Mesenchymal stem cell (in vitro differentiated cells and primary cell): ENCODE measurements at regions not wholly inside any gene's neighbourhood (a gene's known extent, or its start where the extent isn't known, plus 50 kb on each side); places are given as distances from the start of the nearest gene placed in this dataset.

Experiments
- DNase-seq: peaks from one replicate; pipeline ENCODE4 v3.0.0-alpha.2; 2013
- H2AFZ ChIP-seq: one replicate; pipeline ENCODE4 v1.6.1; 2013; ENCODE audit warnings: low read depth, mild to moderate bottlenecking, control low read depth, inconsistent platforms, low read length, moderate library complexity
- H2AK5ac ChIP-seq: 2 replicates; pipeline ENCODE4 v1.6.1; 2013; ENCODE audit warnings: low read length, moderate library complexity, mild to moderate bottlenecking, inconsistent platforms; ENCODE audit not compliant: severe bottlenecking
- H2BK120ac ChIP-seq: one replicate; pipeline ENCODE4 v1.6.1; 2013; ENCODE audit warnings: low read depth, mild to moderate bottlenecking, inconsistent platforms, low read length, moderate library complexity
- H2BK12ac ChIP-seq, 2 experiments: one replicate each; pipeline ENCODE4 v1.6.1; 2013; ENCODE audit warnings: inconsistent platforms in 2 of 2, low read length in 2 of 2, mild to moderate bottlenecking in 2 of 2, moderate library complexity in 2 of 2, control low read depth in 1 of 2
- H2BK15ac ChIP-seq: one replicate; pipeline ENCODE4 v1.6.1; 2013; ENCODE audit warnings: mild to moderate bottlenecking, low read depth, inconsistent platforms; ENCODE audit not compliant: poor library complexity, severe bottlenecking
- H2BK5ac ChIP-seq: 2 replicates; pipeline ENCODE4 v1.6.1; 2013; ENCODE audit warnings: low read depth, mild to moderate bottlenecking, low read length, control low read depth, inconsistent platforms; ENCODE audit not compliant: poor library complexity, severe bottlenecking
- H3K14ac ChIP-seq, 2 experiments: one replicate each; pipeline ENCODE4 v1.6.1; 2013; ENCODE audit warnings: inconsistent platforms in 2 of 2, low read length in 2 of 2, control low read depth in 1 of 2, mild to moderate bottlenecking in 1 of 2, moderate library complexity in 1 of 2
- H3K18ac ChIP-seq, 2 experiments: one replicate each; pipeline ENCODE4 v1.6.1; 2013; ENCODE audit warnings: inconsistent platforms in 2 of 2, low read length in 2 of 2, control low read depth in 1 of 2, low read depth in 1 of 2, mild to moderate bottlenecking in 1 of 2
- H3K23ac ChIP-seq, 2 experiments: one replicate each; pipeline ENCODE4 v1.6.1; 2013; ENCODE audit warnings: inconsistent platforms in 2 of 2, low read length in 2 of 2, mild to moderate bottlenecking in 2 of 2, moderate library complexity in 2 of 2, control low read depth in 1 of 2
- H3K27ac ChIP-seq: 2 replicates; pipeline ENCODE4 v1.5.1; 2013; ENCODE audit warnings: mild to moderate bottlenecking, moderate library complexity, low read length, control low read depth, inconsistent platforms; ENCODE audit not compliant: poor library complexity, severe bottlenecking
- H3K27me3 ChIP-seq, 2 experiments: 2 replicates each; pipeline versions ENCODE4 v1.6.1 to v1.7.0; 2013; ENCODE audit warnings: low read length in 2 of 2, mild to moderate bottlenecking in 2 of 2, moderate library complexity in 2 of 2, control low read depth in 1 of 2, inconsistent platforms in 1 of 2; ENCODE audit not compliant: control insufficient read depth in 1 of 2, insufficient read depth in 1 of 2
- H3K36me3 ChIP-seq, 2 experiments: 2 replicates each; pipeline versions ENCODE4 v1.6.1 to v1.7.0; 2013; ENCODE audit warnings: low read length in 2 of 2, control low read depth in 1 of 2, inconsistent platforms in 1 of 2, low read depth in 1 of 2, mild to moderate bottlenecking in 1 of 2; ENCODE audit not compliant: insufficient read depth in 2 of 2, control insufficient read depth in 1 of 2
- H3K4ac ChIP-seq, 2 experiments: one replicate each; pipeline ENCODE4 v1.6.1; 2013; ENCODE audit warnings: inconsistent platforms in 2 of 2, low read length in 2 of 2, mild to moderate bottlenecking in 2 of 2, moderate library complexity in 2 of 2, control low read depth in 1 of 2, low read depth in 1 of 2
- H3K4me1 ChIP-seq: 2 replicates; pipeline ENCODE4 v1.6.1; 2013; ENCODE audit warnings: low read depth, low read length, control low read depth; ENCODE audit not compliant: control insufficient read depth, insufficient read depth
- H3K4me2 ChIP-seq: 2 replicates; pipeline ENCODE4 v1.6.1; 2013; ENCODE audit warnings: low read length, mild to moderate bottlenecking, inconsistent platforms; ENCODE audit not compliant: poor library complexity, severe bottlenecking
- H3K4me3 ChIP-seq, 2 experiments: 2 replicates each; pipeline versions ENCODE4 v1.5.1 to v1.7.0; 2013; ENCODE audit warnings: low read length in 2 of 2, mild to moderate bottlenecking in 2 of 2, control low read depth in 1 of 2, low read depth in 1 of 2; ENCODE audit not compliant: insufficient read depth in 1 of 2
- H3K79me1 ChIP-seq: replicated peaks from 2 replicates; pipeline ENCODE4 v1.6.1; 2013; ENCODE audit warnings: mild to moderate bottlenecking, control low read depth, low read length, inconsistent platforms; ENCODE audit not compliant: poor library complexity, severe bottlenecking
- H3K9ac ChIP-seq: 2 replicates; pipeline ENCODE4 v1.7.0; 2013; ENCODE audit warnings: mild to moderate bottlenecking, low read length, moderate library complexity
- H3K9me3 ChIP-seq: 2 replicates; pipeline ENCODE4 v1.7.0; 2013; ENCODE audit warnings: mild to moderate bottlenecking, low read length; ENCODE audit not compliant: control insufficient read depth
- H4K8ac ChIP-seq: one replicate; pipeline ENCODE4 v1.6.1; 2013; ENCODE audit warnings: inconsistent platforms, mild to moderate bottlenecking, low read length, moderate library complexity
- H4K91ac ChIP-seq: one replicate; pipeline ENCODE4 v1.6.1; 2013; ENCODE audit warnings: mild to moderate bottlenecking, low read length, inconsistent platforms
- WGBS: methylation state at CpG from one replicate; pipeline ENCODE4 v1.1.7; 2013; ENCODE audit warnings: mixed read lengths; 5-methylcytosine and 5-hydroxymethylcytosine counted together

DNA sequence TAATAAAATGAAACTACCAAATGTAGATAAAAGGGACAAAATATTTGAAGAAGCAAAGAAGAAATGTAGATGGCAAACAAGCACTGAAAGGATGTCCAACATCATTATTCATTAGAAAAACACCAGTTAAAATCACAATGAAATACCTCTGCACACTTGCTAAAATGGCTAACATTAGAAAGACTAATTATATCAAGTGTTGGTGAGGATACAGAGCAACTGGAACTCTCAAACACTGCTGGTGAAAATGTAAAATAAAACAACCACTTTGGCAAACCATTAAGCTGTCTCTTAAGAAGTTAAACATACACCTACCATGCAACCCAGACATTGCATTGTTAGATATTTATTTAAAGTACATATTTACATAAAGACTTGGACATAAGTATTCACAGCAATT lies 138.6 kb upstream of the FGGY start:
- Histone ChIP-seq H3K23ac (no peak overlapping the region), H3K9me3 (peaks cover 14% of the 10 kb centered on the region)

DNA sequence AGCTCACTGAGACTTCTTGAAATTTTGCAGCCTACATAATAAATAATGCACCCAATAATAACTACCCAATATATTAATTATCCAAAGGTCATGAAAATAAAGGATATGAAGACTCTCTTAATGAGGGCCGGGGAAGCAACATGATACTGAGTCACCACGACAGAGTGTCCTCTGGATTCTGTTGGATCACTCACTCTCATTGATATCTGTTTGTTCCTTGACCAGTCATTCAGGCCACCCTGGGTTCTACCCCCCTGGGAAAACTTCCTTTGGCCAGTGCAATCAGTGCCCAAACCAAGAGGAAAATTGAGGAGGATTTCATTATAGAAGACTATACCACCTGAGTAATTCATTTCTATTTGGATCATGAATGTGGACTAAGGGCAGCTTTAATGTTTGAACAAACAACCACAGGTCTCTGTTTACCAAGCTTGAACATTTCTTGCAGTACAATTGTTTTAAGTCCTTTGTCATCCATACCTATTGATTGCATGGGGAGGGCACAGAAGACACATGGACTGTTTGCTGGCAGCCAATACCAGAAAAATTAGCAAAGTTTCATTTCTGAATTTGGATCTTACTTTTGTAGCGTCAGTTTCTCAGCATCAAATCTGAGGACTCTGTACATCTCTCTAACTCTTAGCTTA lies 137.2 kb upstream of the FGGY start:
- H2BK12ac ChIP-seq = no peak overlapping the region
- no peaks in the 10 kb centered on the region for H3K36me3 ChIP-seq
- no peak overlapping the region for H3K18ac ChIP-seq
- H2BK15ac ChIP-seq = no peak overlapping the region
- no peak overlapping the region for H3K4me2 ChIP-seq
- H3K9me3 ChIP-seq = peaks cover 14% of the 10 kb centered on the region
- H4K8ac ChIP-seq = no peak overlapping the region
- no peak for DNase-seq
- H3K4ac ChIP-seq = no peak overlapping the region
- no peak overlapping the region for H3K9ac ChIP-seq
- WGBS = 29% methylated on average over 3 of the region's 3 CpGs
- no peak overlapping the region for H3K4me3 ChIP-seq
- no peak overlapping the region for H3K27ac ChIP-seq
- no peak overlapping the region for H2BK120ac ChIP-seq
- H3K23ac ChIP-seq = no peak overlapping the region
- H3K4me1 ChIP-seq = peaks cover 9% of the 10 kb centered on the region
- H2AFZ ChIP-seq = no peak overlapping the region
- no peaks in the 10 kb centered on the region for H3K27me3 ChIP-seq
- H2BK5ac ChIP-seq = no peak overlapping the region
- no peaks in the 10 kb centered on the region for H3K79me1 ChIP-seq
- no peak overlapping the region for H3K14ac ChIP-seq
- H2AK5ac ChIP-seq = no peak overlapping the region
- H4K91ac ChIP-seq = no peak overlapping the region

More for the DNA sequence above, 138.6 kb upstream of the FGGY start:
- no peaks in the 10 kb centered on the region for H3K27me3 ChIP-seq
- no peak overlapping the region for H3K27ac ChIP-seq
- no peak overlapping the region for H4K8ac ChIP-seq
- no peaks in the 10 kb centered on the region for H3K36me3 ChIP-seq
- no peak overlapping the region for H2AK5ac ChIP-seq
- no peak overlapping the region for H2BK12ac ChIP-seq
- H2BK15ac ChIP-seq = no peak overlapping the region
- peak overlapping the region in 1 of 2 experiments; percentile 19 for H3K4me3 ChIP-seq
- H3K14ac ChIP-seq = no peak overlapping the region
- peaks cover 3% of the 10 kb centered on the region for H3K79me1 ChIP-seq
- H3K4ac ChIP-seq = no peak overlapping the region
- no peak for DNase-seq
- no peak overlapping the region for H2AFZ ChIP-seq
- H3K18ac ChIP-seq = no peak overlapping the region
- no peak overlapping the region for H3K9ac ChIP-seq
- no peak overlapping the region for H4K91ac ChIP-seq
- H2BK120ac ChIP-seq = no peak overlapping the region
- H2BK5ac ChIP-seq = no peak overlapping the region
- peaks cover 9% of the 10 kb centered on the region for H3K4me1 ChIP-seq
- H3K4me2 ChIP-seq = no peak overlapping the region

DNA sequence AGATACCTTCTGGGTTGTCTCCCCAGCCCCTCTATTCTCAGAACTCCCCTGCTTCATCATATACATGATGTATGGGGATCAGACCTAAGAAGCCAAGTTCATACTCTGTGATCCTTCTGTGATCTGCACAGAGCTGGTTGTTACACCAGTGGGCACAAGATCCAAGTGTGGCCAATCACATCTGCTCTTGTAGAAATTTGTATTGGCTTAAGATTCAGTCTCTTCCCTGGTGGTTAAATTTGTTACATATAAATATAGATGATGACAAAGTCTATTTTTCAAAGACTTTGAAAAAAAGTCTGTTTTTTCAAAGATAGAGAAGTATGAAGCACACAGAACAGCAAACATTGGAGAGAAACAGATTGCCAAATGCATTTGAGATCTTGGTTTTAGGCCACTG lies 135.8 kb upstream of the FGGY start:
- Histone ChIP-seq H2AFZ (no peak overlapping the region), H2AK5ac (peak overlapping the region; percentile 72), H3K4ac (peak overlapping the region in 1 of 2 experiments; percentile 10), H3K23ac (no peak overlapping the region), H4K8ac (no peak overlapping the region), H3K27me3 (no peaks in the 10 kb centered on the region), H4K91ac (no peak overlapping the region), H3K36me3 (no peaks in the 10 kb centered on the region), H2BK12ac (no peak overlapping the region), H3K4me1 (peaks cover 6% of the 10 kb centered on the region), H3K9me3 (peaks cover 14% of the 10 kb centered on the region), H3K27ac (no peak overlapping the region), H3K79me1 (no peaks in the 10 kb centered on the region), H2BK120ac (no peak overlapping the region), H2BK15ac (no peak overlapping the region), H3K4me2 (no peak overlapping the region), H2BK5ac (no peak overlapping the region), H3K18ac (peak overlapping the region in 1 of 2 experiments; percentile 19), H3K4me3 (no peak overlapping the region), H3K14ac (no peak overlapping the region), H3K9ac (no peak overlapping the region)
- no peak for DNase-seq

- Histone ChIP-seq H4K91ac (no peak overlapping the region), H2AK5ac (no peak overlapping the region), H3K79me1 (no peaks in the 10 kb centered on the region), H3K27ac (no peak overlapping the region), H2BK120ac (no peak overlapping the region), H3K4me1 (no peaks in the 10 kb centered on the region), H3K14ac (no peak overlapping the region), H4K8ac (no peak overlapping the region), H2BK12ac (no peak overlapping the region), H3K36me3 (no peaks in the 10 kb centered on the region), H3K4me3 (no peak overlapping the region), H3K4me2 (no peak overlapping the region), H3K18ac (no peak overlapping the region), H2BK5ac (no peak overlapping the region), H2AFZ (no peak overlapping the region), H3K9ac (peak overlapping the region; percentile 72), H3K9me3 (peaks cover 14% of the 10 kb centered on the region), H3K4ac (no peak overlapping the region), H3K23ac (no peak overlapping the region), H3K27me3 (no peaks in the 10 kb centered on the region), H2BK15ac (no peak overlapping the region)
- no peak for DNase-seq
- WGBS = 0% methylated on average over 1 of the region's 1 CpG
Measured at GRCh38 chr1:59162665-59163064, 134.2 kb upstream of the FGGY start.
